Trophoblast cell (in vitro differentiated cells and primary cell): ENCODE measurements at regions not wholly inside any gene's neighbourhood (a gene's known extent, or its start where the extent isn't known, plus 50 kb on each side); places are given as distances from the start of the nearest gene placed in this dataset.

Experiments used
- DNase-seq, 2 donors: peaks; one replicate each; pipeline ENCODE4 v3.0.0-alpha.2; 2016
- H2AFZ ChIP-seq: 2 replicates; pipeline ENCODE4 v1.6.1; 2013; ENCODE audit warnings: low read length, moderate library complexity, mild to moderate bottlenecking; ENCODE audit not compliant: insufficient read depth, poor library complexity
- H2AK5ac ChIP-seq: 2 replicates; pipeline ENCODE4 v1.6.1; 2013; ENCODE audit warnings: mild to moderate bottlenecking, low read length
- H2BK120ac ChIP-seq: 2 replicates; pipeline ENCODE4 v1.6.1; 2013; ENCODE audit warnings: low read length, mild to moderate bottlenecking, moderate library complexity; ENCODE audit not compliant: insufficient read depth, poor library complexity
- H2BK12ac ChIP-seq: 2 replicates; pipeline ENCODE4 v1.6.1; 2013; ENCODE audit warnings: mild to moderate bottlenecking, low read length, moderate library complexity
- H2BK5ac ChIP-seq: 2 replicates; pipeline ENCODE4 v1.6.1; 2013; ENCODE audit warnings: low read length, low read depth, moderate library complexity, mild to moderate bottlenecking; ENCODE audit not compliant: poor library complexity
- H3K14ac ChIP-seq: 2 replicates; pipeline ENCODE4 v1.6.1; 2013; ENCODE audit warnings: mild to moderate bottlenecking, low read length
- H3K18ac ChIP-seq: 2 replicates; pipeline ENCODE4 v1.6.1; 2013; ENCODE audit warnings: mild to moderate bottlenecking, low read length
- H3K23ac ChIP-seq: 2 replicates; pipeline ENCODE4 v1.6.1; 2013; ENCODE audit warnings: low read length
- H3K27ac ChIP-seq: 2 replicates; pipeline ENCODE4 v1.5.1; 2013; ENCODE audit warnings: low read depth, mild to moderate bottlenecking, inconsistent platforms, low read length, moderate library complexity
- H3K27me3 ChIP-seq: 2 replicates; pipeline ENCODE4 v1.6.1; 2013; ENCODE audit warnings: inconsistent platforms, mild to moderate bottlenecking, low read length, moderate library complexity; ENCODE audit not compliant: insufficient read depth
- H3K36me3 ChIP-seq, 2 experiments: 1 replicate in 1 of 2; 2 replicates in 1 of 2; pipeline ENCODE4 v1.6.1; 2013; ENCODE audit warnings: low read length in 2 of 2, mild to moderate bottlenecking in 2 of 2, moderate library complexity in 1 of 2; ENCODE audit not compliant: insufficient read depth in 2 of 2, control insufficient read depth in 1 of 2
- H3K4ac ChIP-seq: 2 replicates; pipeline ENCODE4 v1.6.1; 2013; ENCODE audit warnings: low read depth, mild to moderate bottlenecking, low read length, moderate library complexity
- H3K4me1 ChIP-seq, 2 experiments: 1 replicate in 1 of 2; 2 replicates in 1 of 2; pipeline ENCODE4 v1.6.1; 2013; ENCODE audit warnings: low read length in 2 of 2, mild to moderate bottlenecking in 2 of 2, moderate library complexity in 1 of 2; ENCODE audit not compliant: insufficient read depth in 2 of 2, control insufficient read depth in 1 of 2
- H3K4me2 ChIP-seq: 2 replicates; pipeline ENCODE4 v1.6.1; 2013; ENCODE audit warnings: inconsistent platforms, mild to moderate bottlenecking, low read length, moderate library complexity
- H3K4me3 ChIP-seq: 2 replicates; pipeline ENCODE4 v1.5.1; 2013; ENCODE audit warnings: mild to moderate bottlenecking, low read depth, low read length, inconsistent platforms
- H3K79me1 ChIP-seq: one replicate; pipeline ENCODE4 v1.6.1; 2013; ENCODE audit warnings: low read length
- H3K79me2 ChIP-seq: 2 replicates; pipeline ENCODE4 v1.6.1; 2013; ENCODE audit warnings: low read length, mild to moderate bottlenecking; ENCODE audit not compliant: control insufficient read depth, insufficient read depth, poor library complexity
- H3K9ac ChIP-seq: 2 replicates; pipeline ENCODE4 v1.6.1; 2013; ENCODE audit warnings: mild to moderate bottlenecking, low read length
- H3K9me3 ChIP-seq: 2 replicates; pipeline ENCODE4 v1.6.1; 2013; ENCODE audit warnings: low read depth, mild to moderate bottlenecking, control low read depth, inconsistent platforms, low read length; ENCODE audit not compliant: insufficient read depth
- H4K12ac ChIP-seq: 2 replicates; pipeline ENCODE4 v1.6.1; 2013; ENCODE audit warnings: low read depth, mild to moderate bottlenecking, low read length, moderate library complexity
- H4K8ac ChIP-seq: 2 replicates; pipeline ENCODE4 v1.6.1; 2013; ENCODE audit warnings: low read depth, mild to moderate bottlenecking, low read length, moderate library complexity
- H4K91ac ChIP-seq: one replicate; pipeline ENCODE4 v1.6.1; 2013; ENCODE audit warnings: low read depth, mild to moderate bottlenecking, low read length, moderate library complexity
- WGBS: extraction: QIAGEN DNeasy Blood & Tissue Kit; methylation state at CpG from one replicate; pipeline ENCODE4 v1.1.7; 2013; ENCODE audit warnings: missing lambda C conversion rate; ENCODE audit not compliant: insufficient read length, insufficient coverage; ENCODE audit errors: extremely low coverage; 5-methylcytosine and 5-hydroxymethylcytosine counted together

DNA sequence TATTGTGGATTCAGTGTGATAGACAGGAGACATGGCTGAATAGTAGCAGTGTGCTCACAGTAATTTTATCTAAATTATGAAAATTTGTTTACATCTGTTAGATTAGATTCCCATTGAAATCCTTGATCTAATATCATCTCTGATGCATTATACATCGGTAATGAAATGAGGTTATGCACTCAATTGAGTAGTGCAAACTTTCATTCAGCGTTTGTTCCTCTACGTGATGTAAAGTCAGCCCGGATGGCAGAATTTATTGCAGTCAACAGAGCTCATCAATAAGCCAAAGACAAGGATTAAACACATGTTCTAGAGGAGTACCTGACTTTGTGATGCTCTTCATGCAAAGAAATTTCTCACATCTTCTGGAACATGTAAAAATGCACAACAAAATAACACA, 549.2 kb downstream of the GOLGA6L6 start:
- H3K9ac ChIP-seq: no peak overlapping the region
- H3K4me1 ChIP-seq: no peaks in the 10 kb centered on the region
- H4K91ac ChIP-seq: no peak overlapping the region
- no peak overlapping the region for H3K4me2 ChIP-seq
- H3K36me3 ChIP-seq: no peaks in the 10 kb centered on the region
- H2BK12ac ChIP-seq: no peak overlapping the region
- H3K79me2 ChIP-seq: no peaks in the 10 kb centered on the region
- no peak overlapping the region for H2BK5ac ChIP-seq
- no peak overlapping the region for H3K4ac ChIP-seq
- peaks cover 16% of the 10 kb centered on the region for H3K9me3 ChIP-seq
- no peak overlapping the region for H3K27ac ChIP-seq
- H4K8ac ChIP-seq: no peak overlapping the region
- no peak overlapping the region for H4K12ac ChIP-seq
- H3K4me3 ChIP-seq: no peak overlapping the region
- no peak overlapping the region for H3K18ac ChIP-seq
- H3K23ac ChIP-seq: no peak overlapping the region
- no peak overlapping the region for H3K14ac ChIP-seq
- DNase-seq: no peak
- WGBS: no CpG with 5 or more reads among the region's 4 CpGs
- no peaks in the 10 kb centered on the region for H3K27me3 ChIP-seq
- no peak overlapping the region for H2BK120ac ChIP-seq
- no peak overlapping the region for H2AFZ ChIP-seq
- H2AK5ac ChIP-seq: no peak overlapping the region
- no peaks in the 10 kb centered on the region for H3K79me1 ChIP-seq

DNA sequence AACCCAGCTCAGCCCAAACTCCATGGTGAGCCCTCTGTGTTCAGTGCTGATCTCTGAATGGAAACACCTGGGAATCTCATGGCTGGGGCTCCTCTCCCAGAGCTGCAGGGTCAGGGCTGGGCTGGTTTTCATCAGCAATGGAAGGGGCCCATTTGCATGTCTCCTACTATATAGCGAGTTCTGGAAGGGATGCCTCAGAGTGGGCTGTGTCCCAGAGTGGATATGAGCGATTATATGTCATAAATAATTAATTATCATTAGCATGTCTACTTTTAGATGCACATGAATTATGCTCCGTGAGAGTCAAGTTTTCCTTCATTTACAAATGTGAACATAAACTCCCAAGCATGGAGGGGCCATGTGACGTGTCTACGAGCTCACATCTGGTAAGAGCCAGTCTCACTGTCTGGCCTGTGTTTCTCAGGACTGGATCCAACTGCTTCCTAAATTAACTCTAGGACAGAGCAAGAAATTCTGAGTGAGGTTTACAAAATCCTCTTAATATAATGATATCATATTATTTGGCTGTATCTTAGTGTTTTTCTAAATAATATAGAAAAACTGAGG, 553.4 kb downstream of the GOLGA6L6 start:
- no CpG with 5 or more reads among the region's 5 CpGs for WGBS
- H4K91ac ChIP-seq: no peak overlapping the region
- H3K23ac ChIP-seq: no peak overlapping the region
- H3K18ac ChIP-seq: no peak overlapping the region
- no peak overlapping the region for H2BK120ac ChIP-seq
- H3K79me1 ChIP-seq: no peaks in the 10 kb centered on the region
- no peak overlapping the region for H4K8ac ChIP-seq
- H4K12ac ChIP-seq: no peak overlapping the region
- H3K4me1 ChIP-seq: no peaks in the 10 kb centered on the region
- H3K9me3 ChIP-seq: peaks cover 22% of the 10 kb centered on the region
- H3K79me2 ChIP-seq: no peaks in the 10 kb centered on the region
- H3K4me2 ChIP-seq: no peak overlapping the region
- DNase-seq: no peak
- no peaks in the 10 kb centered on the region for H3K36me3 ChIP-seq
- H3K4ac ChIP-seq: no peak overlapping the region
- no peak overlapping the region for H2AFZ ChIP-seq
- no peak overlapping the region for H3K9ac ChIP-seq
- H2BK12ac ChIP-seq: no peak overlapping the region
- H3K4me3 ChIP-seq: no peak overlapping the region
- no peak overlapping the region for H3K27ac ChIP-seq
- H3K14ac ChIP-seq: no peak overlapping the region
- H3K27me3 ChIP-seq: no peaks in the 10 kb centered on the region
- no peak overlapping the region for H2AK5ac ChIP-seq
- H2BK5ac ChIP-seq: no peak overlapping the region

DNA sequence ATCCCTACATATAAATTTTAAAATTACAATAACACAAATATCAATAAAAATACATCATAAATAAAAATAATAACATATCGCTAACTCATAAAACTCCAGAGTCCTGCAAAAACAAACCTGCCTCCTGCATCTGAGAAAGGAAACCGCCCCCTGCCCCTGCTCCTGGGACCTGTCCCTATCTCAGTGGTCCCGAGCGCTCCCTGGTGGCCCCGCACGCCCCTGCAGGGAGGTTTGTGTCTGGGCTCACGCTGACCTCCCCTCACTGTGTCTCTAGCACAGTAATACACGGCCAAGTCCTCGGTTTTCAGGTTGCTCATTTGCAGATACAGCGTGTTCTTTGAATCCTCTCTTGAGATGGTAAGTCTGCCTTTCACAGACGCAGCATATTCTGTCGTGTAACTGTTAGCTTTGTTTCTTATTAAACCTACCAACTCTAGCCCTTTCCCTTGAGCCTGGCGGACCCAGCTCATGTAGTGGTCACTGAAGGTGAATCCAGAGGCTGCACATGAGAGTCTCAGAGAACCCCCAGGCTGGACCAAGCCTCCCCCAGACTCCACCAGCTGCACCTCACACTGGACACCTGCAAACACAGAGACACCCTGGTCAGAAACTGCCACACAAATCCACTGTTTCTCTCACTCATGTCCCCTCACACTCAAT, 554.1 kb downstream of the GOLGA6L6 start:
- no CpG with 5 or more reads among the region's 13 CpGs for WGBS
- no peak overlapping the region for H4K91ac ChIP-seq
- H3K4ac ChIP-seq: no peak overlapping the region
- no peak overlapping the region for H4K8ac ChIP-seq
- no peak overlapping the region for H3K4me2 ChIP-seq
- H2BK120ac ChIP-seq: no peak overlapping the region
- no peaks in the 10 kb centered on the region for H3K79me1 ChIP-seq
- no peaks in the 10 kb centered on the region for H3K4me1 ChIP-seq
- no peaks in the 10 kb centered on the region for H3K79me2 ChIP-seq
- no peaks in the 10 kb centered on the region for H3K27me3 ChIP-seq
- peaks cover 22% of the 10 kb centered on the region for H3K9me3 ChIP-seq
- H3K23ac ChIP-seq: no peak overlapping the region
- no peak overlapping the region for H2AFZ ChIP-seq
- H2BK5ac ChIP-seq: no peak overlapping the region
- H2BK12ac ChIP-seq: no peak overlapping the region
- H3K9ac ChIP-seq: peak overlapping the region; percentile 58
- no peak overlapping the region for H3K4me3 ChIP-seq
- H3K36me3 ChIP-seq: no peaks in the 10 kb centered on the region
- H3K18ac ChIP-seq: no peak overlapping the region
- H3K27ac ChIP-seq: no peak overlapping the region
- peak in 1 of 2 donors; percentile 12 for DNase-seq
- H3K14ac ChIP-seq: no peak overlapping the region
- H4K12ac ChIP-seq: no peak overlapping the region
- no peak overlapping the region for H2AK5ac ChIP-seq

DNA sequence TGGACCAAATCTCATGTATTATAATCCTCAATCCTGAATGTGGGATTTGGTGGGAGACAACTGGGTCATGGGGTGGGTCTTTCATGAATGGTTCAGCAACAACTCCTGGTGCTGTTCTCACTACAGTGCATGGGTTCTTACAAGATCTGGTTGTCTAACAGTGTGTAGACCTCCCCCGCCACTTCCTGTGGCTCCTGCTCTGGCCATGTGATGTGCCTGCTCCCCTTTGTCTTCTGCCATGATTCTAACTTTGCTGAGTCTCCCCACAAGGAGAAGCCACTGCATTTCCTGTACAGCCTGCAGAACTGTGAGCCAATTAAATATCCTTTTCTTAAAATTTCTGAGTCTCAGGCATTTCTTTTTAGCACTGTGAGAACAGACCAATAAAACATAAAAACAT, 557.5 kb downstream of the GOLGA6L6 start:
- H3K27ac ChIP-seq: no peak overlapping the region
- no peak overlapping the region for H2BK12ac ChIP-seq
- no peaks in the 10 kb centered on the region for H3K79me1 ChIP-seq
- H3K4me2 ChIP-seq: no peak overlapping the region
- peaks cover 14% of the 10 kb centered on the region for H3K9me3 ChIP-seq
- no peak overlapping the region for H2AFZ ChIP-seq
- no peaks in the 10 kb centered on the region for H3K27me3 ChIP-seq
- no peak overlapping the region for H3K4me3 ChIP-seq
- DNase-seq: no peak
- no peak overlapping the region for H4K91ac ChIP-seq
- no peaks in the 10 kb centered on the region for H3K36me3 ChIP-seq
- no peaks in the 10 kb centered on the region for H3K79me2 ChIP-seq
- no peak overlapping the region for H4K8ac ChIP-seq
- H3K9ac ChIP-seq: no peak overlapping the region
- H3K18ac ChIP-seq: no peak overlapping the region
- no peak overlapping the region for H3K4ac ChIP-seq
- H2AK5ac ChIP-seq: no peak overlapping the region
- H2BK5ac ChIP-seq: no peak overlapping the region
- no peaks in the 10 kb centered on the region for H3K4me1 ChIP-seq
- no peak overlapping the region for H3K23ac ChIP-seq
- no peak overlapping the region for H2BK120ac ChIP-seq
- no peak overlapping the region for H4K12ac ChIP-seq
- H3K14ac ChIP-seq: no peak overlapping the region
- no CpG with 5 or more reads among the region's 1 CpG for WGBS
